Neutrophil (primary cell): ENCODE measurements at regions not wholly inside any gene's neighbourhood (a gene's known extent, or its start where the extent isn't known, plus 50 kb on each side); places are given as distances from the start of the nearest gene placed in this dataset.
A peak's percentile ranks its signal among the peaks of the same experiment; 100 is the strongest.
"Not testable (repeated sequence)": the region's sequence is repeated elsewhere in the genome, so short reads cannot be mapped to it uniquely, and the experiment has no call there.

ENCODE experiments used
- H3K27ac ChIP-seq: fragments of 200-600 bp; sonication (generic); 2 replicates; pipeline ENCODE4 v1.5.1; 2016; ENCODE audit warnings: mild to moderate bottlenecking, moderate library complexity
- H3K27me3 ChIP-seq: fragments of 200-600 bp; sonication (generic); 2 replicates; pipeline ENCODE4 v1.6.0; 2016; ENCODE audit warnings: mild to moderate bottlenecking
- H3K36me3 ChIP-seq: fragments of 200-600 bp; sonication (generic); 2 replicates; pipeline ENCODE4 v1.5.1; 2017
- H3K4me1 ChIP-seq, 2 experiments: fragments of 200-600 bp in 1 of 2; sonication (generic) in 1 of 2; 1 replicate in 1 of 2; 2 replicates in 1 of 2; pipeline versions ENCODE4 v1.5.1 to v1.6.1; 2013 to 2016; ENCODE audit warnings: low read depth in 1 of 2, low read length in 1 of 2, mild to moderate bottlenecking in 1 of 2, moderate library complexity in 1 of 2; ENCODE audit not compliant: control insufficient read depth in 1 of 2, insufficient read depth in 1 of 2
- H3K4me3 ChIP-seq, 2 experiments: fragments of 200-600 bp in 1 of 2; sonication (generic) in 1 of 2; 1 replicate in 1 of 2; 2 replicates in 1 of 2; pipeline ENCODE4 v1.5.1; 2013 to 2016; ENCODE audit warnings: low read depth in 1 of 2, low read length in 1 of 2, mild to moderate bottlenecking in 1 of 2, moderate library complexity in 1 of 2
- H3K9me3 ChIP-seq: fragments of 200-600 bp; sonication (generic); 2 replicates; pipeline ENCODE4 v1.5.1; 2016
- CTCF ChIP-seq: fragments of 200-600 bp; sonication (generic); IDR thresholded peaks from 2 replicates; pipeline ENCODE4 v1.5.1; 2016; ENCODE audit warnings: antibody characterized with exemption

GRCh38 chr6:5838656-5839396 lies 167.9 kb downstream of the NRN1 start:
- Histone ChIP-seq H3K27ac (no peak overlapping the region), H3K4me3 (no peak overlapping the region), H3K9me3 (no peaks in the 10 kb centered on the region), H3K27me3 (peaks cover 30% of the 10 kb centered on the region), H3K36me3 (no peaks in the 10 kb centered on the region), H3K4me1 (peaks cover 2 to 5% of the 10 kb centered on the region in 2 experiments)
- TF ChIP-seq CTCF, result no peak

DNA sequence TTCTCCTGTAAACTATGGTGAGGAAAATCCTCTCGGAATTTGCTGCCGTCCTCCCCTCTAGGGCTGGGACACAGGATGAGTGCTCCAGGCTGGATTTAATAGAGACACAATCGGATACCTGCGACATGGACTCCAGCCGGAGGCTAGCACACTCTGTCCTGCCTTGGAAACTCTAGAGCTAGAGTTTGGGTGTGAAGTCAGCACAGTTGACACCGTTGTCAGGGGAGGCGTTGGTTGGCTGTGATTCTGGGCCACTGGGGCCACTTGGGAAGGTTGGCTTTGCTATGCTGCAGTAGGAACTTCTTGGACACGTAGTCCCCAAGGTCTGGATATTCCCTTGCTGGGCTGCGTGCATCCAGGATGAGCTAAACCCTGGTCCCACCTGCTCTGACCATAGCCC lies 169.4 kb downstream of the NRN1 start:
- no peak overlapping the region for H3K4me3 ChIP-seq
- no peaks in the 10 kb centered on the region for H3K9me3 ChIP-seq
- peaks cover 16 to 20% of the 10 kb centered on the region in 2 experiments for H3K4me1 ChIP-seq
- no peak overlapping the region for H3K27ac ChIP-seq
- H3K27me3 ChIP-seq, result peaks cover 16% of the 10 kb centered on the region
- no peaks in the 10 kb centered on the region for H3K36me3 ChIP-seq
- TF ChIP-seq CTCF, result no peak

DNA sequence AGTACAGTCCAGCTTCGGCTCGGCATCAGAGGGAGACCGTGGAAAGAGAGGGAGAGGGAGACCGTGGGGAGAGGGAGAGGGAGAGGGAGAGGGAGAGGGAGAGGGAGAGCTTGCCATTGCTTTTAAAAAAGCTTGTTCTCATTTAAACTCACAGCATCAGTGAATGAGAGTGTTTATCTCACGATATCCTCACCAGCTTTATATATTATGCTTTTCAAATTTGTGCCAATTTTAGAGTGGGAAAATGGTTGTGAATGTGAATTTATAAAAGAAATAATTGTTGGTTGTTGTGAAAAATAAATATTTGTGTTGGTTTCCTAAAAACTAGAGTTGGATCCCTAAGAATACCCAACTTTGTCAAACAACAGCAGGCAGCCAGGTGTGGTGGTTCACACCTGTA lies 170.1 kb downstream of the NRN1 start:
- not testable (repeated sequence) for H3K9me3 ChIP-seq, H3K27me3 ChIP-seq, H3K27ac ChIP-seq, H3K4me3 ChIP-seq, H3K36me3 ChIP-seq
- peaks cover 23 to 28% of the 10 kb centered on the region in 2 experiments for H3K4me1 ChIP-seq

- Histone ChIP-seq H3K9me3 (no peaks in the 10 kb centered on the region), H3K4me3 (peak overlapping the region in 1 of 2 experiments; percentile 3), H3K27me3 (no peaks in the 10 kb centered on the region), H3K36me3 (no peaks in the 10 kb centered on the region), H3K4me1 (peaks cover 56 to 62% of the 10 kb centered on the region in 2 experiments), H3K27ac (peak overlapping the region; percentile 90)
- no peak for TF ChIP-seq CTCF
Measured at GRCh38 chr6:5833120-5833519, 173.6 kb downstream of the NRN1 start.

- Histone ChIP-seq H3K36me3 (no peaks in the 10 kb centered on the region), H3K9me3 (no peaks in the 10 kb centered on the region), H3K4me1 (peaks cover 61 to 67% of the 10 kb centered on the region in 2 experiments), H3K4me3 (peak overlapping the region in 1 of 2 experiments; percentile 3), H3K27me3 (no peaks in the 10 kb centered on the region), H3K27ac (peak overlapping the region; percentile 90)
- no peak for TF ChIP-seq CTCF
Measured at GRCh38 chr6:5832668-5833067, 174.1 kb downstream of the NRN1 start.

DNA sequence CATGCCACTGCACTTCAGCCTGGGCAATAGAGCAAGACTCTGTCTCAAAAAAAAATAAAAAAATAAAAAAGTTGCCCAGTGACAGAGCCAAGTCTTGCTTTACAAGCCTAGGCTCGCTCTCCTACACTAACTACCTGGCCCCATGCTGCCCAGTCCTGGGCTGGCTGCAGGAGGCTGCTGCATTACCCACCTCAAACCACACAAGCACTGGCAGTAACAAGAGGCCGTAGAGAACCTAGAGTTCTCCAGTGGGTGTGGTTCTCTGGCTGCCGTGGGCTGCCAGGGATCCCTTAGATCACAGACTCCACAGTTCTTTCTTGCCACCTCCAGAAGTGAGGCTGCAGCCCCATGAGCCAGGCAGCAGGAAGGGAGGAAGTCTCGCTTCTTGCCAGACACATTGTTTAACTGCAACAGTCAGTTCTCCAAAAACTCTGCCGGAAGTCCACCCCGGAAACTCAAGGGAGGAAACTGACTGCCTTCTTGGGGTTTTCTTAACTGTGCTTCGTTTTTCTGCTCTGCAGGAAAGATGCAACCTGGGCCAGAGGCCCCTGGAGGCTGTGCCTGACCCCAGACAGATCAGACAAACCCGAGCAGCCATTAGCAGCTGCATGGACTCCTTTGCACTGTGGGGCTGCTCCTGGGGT lies 175.4 kb downstream of the NRN1 start:
- not testable (repeated sequence) for H3K36me3 ChIP-seq, H3K9me3 ChIP-seq, H3K27me3 ChIP-seq
- Histone ChIP-seq H3K4me1 (peaks cover 71 to 80% of the 10 kb centered on the region in 2 experiments), H3K27ac (peak overlapping the region; percentile 90), H3K4me3 (peak overlapping the region in 1 of 2 experiments; percentile 30)
